GM18870 (cell line): ENCODE measurements at regions not wholly inside any gene's neighbourhood (a gene's known extent, or its start where the extent isn't known, plus 50 kb on each side); places are given as distances from the start of the nearest gene placed in this dataset.
"Not testable (repeated sequence)": the region's sequence is repeated elsewhere in the genome, so short reads cannot be mapped to it uniquely, and the experiment has no call there.

Experiments
- ATAC-seq: cut with Tn5 transposase; IDR thresholded peaks from one replicate; pipeline ENCODE4 v1.9.1; 2021; ENCODE audit warnings: moderate library complexity; ENCODE audit not compliant: unreplicated experiment

- ATAC-seq, result no peak
These were observed 375.0 kb upstream of the CCNH start for GRCh38 chr5:87787625-87788256.

- no peak for ATAC-seq
These were observed 374.4 kb upstream of the CCNH start for GRCh38 chr5:87787086-87787485.

GRCh38 chr5:87786471-87786870, 373.7 kb upstream of the CCNH start:
- ATAC-seq, result no peak

- ATAC-seq, result no peak
These were observed 373.0 kb upstream of the CCNH start for GRCh38 chr5:87785554-87786335.

- no peak for ATAC-seq
These were observed 372.3 kb upstream of the CCNH start for GRCh38 chr5:87784879-87785495.

- ATAC-seq, result no peak
These were observed 371.6 kb upstream of the CCNH start for GRCh38 chr5:87784311-87784710.

GRCh38 chr5:87782916-87783315, 370.2 kb upstream of the CCNH start:
- no peak for ATAC-seq

GRCh38 chr5:87781976-87782375, 369.2 kb upstream of the CCNH start:
- no peak for ATAC-seq

GRCh38 chr5:87780831-87781760, 368.4 kb upstream of the CCNH start:
- peak; percentile 98 for ATAC-seq

- ATAC-seq, result no peak
These were observed 366.1 kb upstream of the CCNH start for GRCh38 chr5:87778876-87779275.

- no peak for ATAC-seq
These were observed 365.1 kb upstream of the CCNH start for GRCh38 chr5:87777877-87778276.

- ATAC-seq, result no peak
These were observed 364.1 kb upstream of the CCNH start for GRCh38 chr5:87776785-87777184.

GRCh38 chr5:87776302-87776701, 363.6 kb upstream of the CCNH start:
- not testable (repeated sequence) for ATAC-seq

- no peak for ATAC-seq
These were observed 362.5 kb upstream of the CCNH start for GRCh38 chr5:87775228-87775627.

- no peak for ATAC-seq
These were observed 362.1 kb upstream of the CCNH start for GRCh38 chr5:87774804-87775203.

GRCh38 chr5:87770601-87771121, 357.9 kb upstream of the CCNH start:
- no peak for ATAC-seq

- no peak for ATAC-seq
These were observed 357.4 kb upstream of the CCNH start for GRCh38 chr5:87770016-87770570.

GRCh38 chr5:87769157-87769556, 356.4 kb upstream of the CCNH start:
- ATAC-seq, result no peak

- no peak for ATAC-seq
These were observed 355.5 kb upstream of the CCNH start for GRCh38 chr5:87768190-87768589.

- ATAC-seq, result no peak
These were observed 352.3 kb upstream of the CCNH start for GRCh38 chr5:87765009-87765408.

- no peak for ATAC-seq
These were observed 349.9 kb upstream of the CCNH start for GRCh38 chr5:87762631-87763030.
